Glutamatergic neuron (in vitro differentiated cells): ENCODE measurements at regions not wholly inside any gene's neighbourhood (a gene's known extent, or its start where the extent isn't known, plus 50 kb on each side); places are given as distances from the start of the nearest gene placed in this dataset.

Source experiments
- DNase-seq: peaks from one replicate; pipeline ENCODE4 v3.0.0; 2022
- H3K27ac Mint-ChIP-seq: one replicate; pipeline ENCODE4 v1.8.0; 2020; ENCODE audit warnings: mild to moderate bottlenecking, mixed read lengths, inconsistent platforms; ENCODE audit not compliant: unreplicated experiment
- H3K27me3 Mint-ChIP-seq: one replicate; pipeline ENCODE4 v1.8.0; 2020; ENCODE audit warnings: mild to moderate bottlenecking, moderate library complexity, mixed read lengths, inconsistent platforms; ENCODE audit not compliant: unreplicated experiment
- H3K36me3 Mint-ChIP-seq: one replicate; pipeline ENCODE4 v1.8.0; 2020; ENCODE audit warnings: mild to moderate bottlenecking, mixed read lengths, inconsistent platforms; ENCODE audit not compliant: unreplicated experiment
- H3K4me1 Mint-ChIP-seq: one replicate; pipeline ENCODE4 v1.8.0; 2020; ENCODE audit warnings: mild to moderate bottlenecking, low read depth, mixed read lengths, inconsistent platforms; ENCODE audit not compliant: unreplicated experiment
- H3K4me3 Mint-ChIP-seq: one replicate; pipeline ENCODE4 v1.8.0; 2020; ENCODE audit warnings: mild to moderate bottlenecking, mixed read lengths, inconsistent platforms; ENCODE audit not compliant: unreplicated experiment
- H3K9me3 Mint-ChIP-seq: one replicate; pipeline ENCODE4 v1.8.0; 2020; ENCODE audit warnings: mild to moderate bottlenecking, moderate library complexity, mixed read lengths, inconsistent platforms; ENCODE audit not compliant: unreplicated experiment
- CTCF ChIP-seq: fragments of 200-600 bp; sonication (generic); IDR thresholded peaks from one replicate; pipeline ENCODE4 v1.5.0; 2021; ENCODE audit not compliant: partially characterized antibody, unreplicated experiment

GRCh38 chr2:105526000-105526925, 127.4 kb upstream of the FHL2 start:
- Mint-ChIP-seq H3K27ac (no peak overlapping the region), H3K36me3 (no peaks in the 10 kb centered on the region), H3K4me1 (peaks cover under 1% of the 10 kb centered on the region), H3K27me3 (peaks cover 2% of the 10 kb centered on the region), H3K9me3 (no peaks in the 10 kb centered on the region), H3K4me3 (no peak overlapping the region)
- TF ChIP-seq CTCF, result no peak
- no peak for DNase-seq

DNA sequence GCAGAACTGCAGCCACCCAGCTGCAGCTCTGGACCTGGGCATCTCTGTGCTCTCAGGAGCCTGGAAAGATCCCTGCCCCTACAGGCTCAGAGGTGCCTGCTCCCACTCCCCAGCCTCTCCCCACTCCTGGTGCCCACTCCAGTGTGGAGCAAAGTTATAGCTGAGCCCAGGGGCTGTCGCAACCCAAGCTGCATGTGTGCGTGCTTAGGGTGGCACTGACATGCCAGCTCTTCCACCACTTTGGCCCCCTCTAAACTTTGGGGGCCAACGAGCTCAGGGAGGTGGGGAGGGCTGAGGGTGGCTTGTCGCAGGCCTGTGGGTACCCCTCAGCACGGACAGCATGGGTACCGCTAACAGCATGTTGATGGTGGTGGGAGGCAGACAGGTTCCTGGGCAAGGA, 126.3 kb upstream of the FHL2 start:
- H3K4me1 Mint-ChIP-seq, result peaks cover 2% of the 10 kb centered on the region
- H3K27ac Mint-ChIP-seq, result no peak overlapping the region
- H3K36me3 Mint-ChIP-seq, result no peaks in the 10 kb centered on the region
- no peak for DNase-seq
- H3K27me3 Mint-ChIP-seq, result peaks cover 2% of the 10 kb centered on the region
- H3K4me3 Mint-ChIP-seq, result no peak overlapping the region
- H3K9me3 Mint-ChIP-seq, result no peaks in the 10 kb centered on the region
- no peak for TF ChIP-seq CTCF

- DNase-seq, result no peak
- Mint-ChIP-seq H3K36me3 (no peaks in the 10 kb centered on the region), H3K27me3 (peaks cover 2% of the 10 kb centered on the region), H3K4me1 (peaks cover 11% of the 10 kb centered on the region), H3K4me3 (no peak overlapping the region), H3K9me3 (no peaks in the 10 kb centered on the region), H3K27ac (no peak overlapping the region)
- no peak for TF ChIP-seq CTCF
These were observed 123.8 kb upstream of the FHL2 start for GRCh38 chr2:105522645-105523044.

- Mint-ChIP-seq H3K36me3 (no peaks in the 10 kb centered on the region), H3K27ac (no peak overlapping the region), H3K4me3 (no peak overlapping the region)
These were observed 122.8 kb upstream of the FHL2 start for GRCh38 chr2:105521616-105522015.

More at GRCh38 chr2:105521616-105522015, 122.8 kb upstream of the FHL2 start:
- H3K4me1 Mint-ChIP-seq, result peaks cover 13% of the 10 kb centered on the region
- peaks cover 1% of the 10 kb centered on the region for H3K9me3 Mint-ChIP-seq
- peaks cover 2% of the 10 kb centered on the region for H3K27me3 Mint-ChIP-seq
- TF ChIP-seq CTCF, result no peak
- no peak for DNase-seq
